SK-N-SH (cell line): ENCODE measurements at regions not wholly inside any gene's neighbourhood (a gene's known extent, or its start where the extent isn't known, plus 50 kb on each side); places are given as distances from the start of the nearest gene placed in this dataset.

Experiments
- CHD2 ChIP-seq: fragments of 150-350 bp; IDR thresholded peaks from 2 replicates; pipeline ENCODE4 v1.6.1; 2018; ENCODE audit warnings: low read length; ENCODE audit not compliant: partially characterized antibody
- CTCF ChIP-seq: fragments of 200-600 bp; sonication (generic); IDR thresholded peaks from 2 replicates; pipeline ENCODE4 v1.6.1; 2017; ENCODE audit warnings: antibody characterized with exemption, mild to moderate bottlenecking, moderate library complexity
- EZH2phosphoT487 ChIP-seq: fragments of 200-600 bp; sonication (generic); IDR thresholded peaks from 2 replicates; pipeline ENCODE4 v1.6.1; 2017; ENCODE audit warnings: low read depth, mixed run types, mild to moderate bottlenecking, antibody characterized with exemption, moderate library complexity, borderline replicate concordance
- FOXM1 ChIP-seq: IDR thresholded peaks from 2 replicates; pipeline ENCODE4 v1.4.0; 2012; ENCODE audit warnings: low read depth, mild to moderate bottlenecking
- NRF1 ChIP-seq: IDR thresholded peaks from 2 replicates; pipeline ENCODE4 v1.6.1; 2012; ENCODE audit warnings: low read depth, mild to moderate bottlenecking, low read length
- POLR2AphosphoS5 ChIP-seq: IDR thresholded peaks from 2 replicates; pipeline ENCODE4 v1.6.1; 2012; ENCODE audit warnings: low read depth, low read length
- RAD21 ChIP-seq: IDR thresholded peaks from 2 replicates; pipeline ENCODE4 v1.6.1; 2012; ENCODE audit warnings: mild to moderate bottlenecking, low read length
- RCOR1 ChIP-seq: fragments of 150-350 bp; IDR thresholded peaks from 2 replicates; pipeline ENCODE4 v1.6.1; 2017; ENCODE audit warnings: antibody characterized with exemption, low read length
- SIN3A ChIP-seq: IDR thresholded peaks from 2 replicates; pipeline ENCODE4 v1.6.1; 2012; ENCODE audit warnings: low read depth, mild to moderate bottlenecking, low read length, moderate library complexity, borderline replicate concordance
- SMC3 ChIP-seq: IDR thresholded peaks from 2 replicates; pipeline ENCODE4 v1.6.1; 2012; ENCODE audit warnings: low read depth, low read length, improper control_type of control experiment
- YY1 ChIP-seq: IDR thresholded peaks from 2 replicates; pipeline ENCODE4 v1.4.0; 2012; ENCODE audit warnings: low read depth, mild to moderate bottlenecking
- TF ChIP-seq, protein P1 (sequence below): IDR thresholded peaks from 2 replicates; pipeline ENCODE4; 2012
- TF ChIP-seq, protein P2 (sequence below): IDR thresholded peaks from 2 replicates; pipeline ENCODE4 v1.4.0; 2012; ENCODE audit warnings: low read depth, borderline replicate concordance
- TF ChIP-seq, protein P3 (sequence below): IDR thresholded peaks from 2 replicates; pipeline ENCODE4 v1.4.0; 2012; ENCODE audit warnings: low read depth

DNA sequence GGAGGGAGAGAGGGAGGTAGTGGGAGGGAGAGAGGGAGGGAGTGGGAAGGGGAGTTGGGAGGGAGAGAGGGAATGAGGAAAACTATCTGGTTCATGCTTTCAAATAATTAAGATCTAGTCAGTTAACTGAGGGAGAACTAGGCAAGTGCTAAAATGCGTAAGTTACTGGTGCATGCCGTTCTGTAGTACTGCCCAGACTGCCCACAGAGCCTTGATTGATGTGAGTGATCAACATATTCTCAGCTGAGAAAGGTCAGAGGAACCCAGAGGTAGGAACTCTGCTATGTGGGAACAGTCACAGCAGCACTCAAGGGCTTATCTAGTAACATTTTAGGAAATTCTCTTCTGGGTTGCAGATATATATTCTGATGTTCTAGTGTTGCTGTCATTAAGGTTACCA lies 149.8 kb upstream of the ROBO1 start:
- TF ChIP-seq POLR2AphosphoS5 (no peak), CTCF (no peak), CHD2 (no peak), YY1 (no peak), SIN3A (no peak), FOXM1 (no peak), RCOR1 (no peak), EZH2phosphoT487 (no peak), SMC3 (no peak), RAD21 (no peak), NRF1 (no peak)
- TF ChIP-seq, protein P1, sequence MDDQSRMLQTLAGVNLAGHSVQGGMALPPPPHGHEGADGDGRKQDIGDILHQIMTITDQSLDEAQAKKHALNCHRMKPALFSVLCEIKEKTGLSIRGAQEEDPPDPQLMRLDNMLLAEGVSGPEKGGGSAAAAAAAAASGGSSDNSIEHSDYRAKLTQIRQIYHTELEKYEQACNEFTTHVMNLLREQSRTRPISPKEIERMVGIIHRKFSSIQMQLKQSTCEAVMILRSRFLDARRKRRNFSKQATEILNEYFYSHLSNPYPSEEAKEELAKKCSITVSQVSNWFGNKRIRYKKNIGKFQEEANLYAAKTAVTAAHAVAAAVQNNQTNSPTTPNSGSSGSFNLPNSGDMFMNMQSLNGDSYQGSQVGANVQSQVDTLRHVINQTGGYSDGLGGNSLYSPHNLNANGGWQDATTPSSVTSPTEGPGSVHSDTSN, result no peak
- TF ChIP-seq, protein P2, sequence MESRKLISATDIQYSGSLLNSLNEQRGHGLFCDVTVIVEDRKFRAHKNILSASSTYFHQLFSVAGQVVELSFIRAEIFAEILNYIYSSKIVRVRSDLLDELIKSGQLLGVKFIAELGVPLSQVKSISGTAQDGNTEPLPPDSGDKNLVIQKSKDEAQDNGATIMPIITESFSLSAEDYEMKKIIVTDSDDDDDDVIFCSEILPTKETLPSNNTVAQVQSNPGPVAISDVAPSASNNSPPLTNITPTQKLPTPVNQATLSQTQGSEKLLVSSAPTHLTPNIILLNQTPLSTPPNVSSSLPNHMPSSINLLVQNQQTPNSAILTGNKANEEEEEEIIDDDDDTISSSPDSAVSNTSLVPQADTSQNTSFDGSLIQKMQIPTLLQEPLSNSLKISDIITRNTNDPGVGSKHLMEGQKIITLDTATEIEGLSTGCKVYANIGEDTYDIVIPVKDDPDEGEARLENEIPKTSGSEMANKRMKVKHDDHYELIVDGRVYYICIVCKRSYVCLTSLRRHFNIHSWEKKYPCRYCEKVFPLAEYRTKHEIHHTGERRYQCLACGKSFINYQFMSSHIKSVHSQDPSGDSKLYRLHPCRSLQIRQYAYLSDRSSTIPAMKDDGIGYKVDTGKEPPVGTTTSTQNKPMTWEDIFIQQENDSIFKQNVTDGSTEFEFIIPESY, result no peak
- TF ChIP-seq, protein P3, sequence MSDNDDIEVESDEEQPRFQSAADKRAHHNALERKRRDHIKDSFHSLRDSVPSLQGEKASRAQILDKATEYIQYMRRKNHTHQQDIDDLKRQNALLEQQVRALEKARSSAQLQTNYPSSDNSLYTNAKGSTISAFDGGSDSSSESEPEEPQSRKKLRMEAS, result no peak
